GM12878 (cell line): ENCODE measurements at regions not wholly inside any gene's neighbourhood (a gene's known extent, or its start where the extent isn't known, plus 50 kb on each side); places are given as distances from the start of the nearest gene placed in this dataset.

Source experiments
- ATAC-seq: fragments of 200-7000 bp; cut with Tn5 transposase; 3 replicates; pipeline ENCODE4 v1.9.1; 2020; ENCODE audit warnings: mild to moderate bottlenecking, moderate library complexity
- BruUV-seq: library from RNA; stranded (reverse); fragments of 400-500 nt; replicated peaks from 2 replicates; lab custom pipeline; 2021; lab: Mats Ljungman, UMichigan
- CTCF ChIA-PET: fragments of 300-600 bp; sonication (Branson Sonifier 250); formaldehyde crosslinking; extraction: SDS; loops from one replicate; lab custom pipeline; 2021; ENCODE audit warnings: inconsistent platforms; lab: Yijun Ruan, JAX
- POLR2A ChIA-PET: fragments of 350-600 bp; formaldehyde crosslinking; extraction: SDS; loops from one replicate; lab custom pipeline; 2021; ENCODE audit warnings: inconsistent platforms; lab: Charles Lee
- RAD21 ChIA-PET: fragments of 300-600 bp; sonication (Branson Sonifier 250); formaldehyde crosslinking; loops from one replicate; lab custom pipeline; 2023; ENCODE audit warnings: antibody characterized with exemption; ENCODE audit not compliant: unreplicated experiment; lab: Charles Lee
- SMC1A ChIA-PET: fragments of 300-600 bp; sonication (Branson Sonifier 250); formaldehyde crosslinking; loops from one replicate; lab custom pipeline; 2023; ENCODE audit not compliant: unreplicated experiment, uncharacterized antibody; lab: Charles Lee
- DNase-seq: peaks from one replicate; pipeline ENCODE4 v3.0.0-alpha.2; 2011; ENCODE audit warnings: low read depth, low spot score
- FAIRE-seq: peaks from 3 replicates; lab custom pipeline; 2011; peaks lifted over from hg19 to GRCh38; lab: Jason Lieb, UNC
- H2AFZ ChIP-seq: 2 replicates; pipeline ENCODE4 v1.6.0; 2011; ENCODE audit warnings: low read depth, low read length, control low read depth; ENCODE audit not compliant: control insufficient read depth
- H3K27ac ChIP-seq: 2 replicates; pipeline ENCODE4 v1.5.1; 2011; ENCODE audit warnings: control low read depth; ENCODE audit not compliant: control insufficient read depth, insufficient read depth
- H3K27me3 ChIP-seq, 2 experiments: replicated peaks in 1 of 2; 2 replicates each; pipeline versions ENCODE4 v1.6.0 to v1.6.1; 2011; ENCODE audit warnings: low read length in 1 of 2; ENCODE audit not compliant: control insufficient read depth in 2 of 2, insufficient read depth in 2 of 2
- H3K36me3 ChIP-seq, 2 experiments: 2 replicates each; pipeline ENCODE4 v1.5.1; 2011; ENCODE audit warnings: low read length in 1 of 2; ENCODE audit not compliant: control insufficient read depth in 2 of 2, insufficient read depth in 2 of 2
- H3K4me1 ChIP-seq: 2 replicates; pipeline ENCODE4 v1.6.1; 2011; ENCODE audit warnings: mild to moderate bottlenecking, low read length, moderate library complexity, mixed read lengths; ENCODE audit not compliant: control insufficient read depth, insufficient read depth
- H3K4me2 ChIP-seq: 2 replicates; pipeline ENCODE4 v1.6.0; 2011; ENCODE audit warnings: control low read depth; ENCODE audit not compliant: control insufficient read depth, insufficient read depth
- H3K4me3 ChIP-seq: fragments of 200-600 bp; sonication (generic); 2 replicates; pipeline ENCODE4 v1.5.1; 2016
- H3K79me2 ChIP-seq: 2 replicates; pipeline ENCODE4 v1.6.0; 2011; ENCODE audit warnings: low read length; ENCODE audit not compliant: control insufficient read depth, insufficient read depth
- H3K9ac ChIP-seq: 2 replicates; pipeline ENCODE4 v1.8.0; 2011; ENCODE audit warnings: low read length, control low read depth, mixed read lengths; ENCODE audit not compliant: control insufficient read depth, insufficient read depth
- H3K9me3 ChIP-seq: replicated peaks from 3 replicates; pipeline ENCODE4 v1.5.1; 2011; ENCODE audit warnings: mild to moderate bottlenecking, low read length; ENCODE audit not compliant: control insufficient read depth, insufficient read depth
- H4K20me1 ChIP-seq: 2 replicates; pipeline ENCODE4 v1.6.0; 2011; ENCODE audit not compliant: control insufficient read depth, insufficient read depth
- BCL11A ChIP-seq: IDR thresholded peaks from 2 replicates; pipeline ENCODE4 v1.6.1; 2011; ENCODE audit warnings: low read depth, low read length
- CBX3 ChIP-seq: fragments of 200-600 bp; sonication (generic); IDR thresholded peaks from 2 replicates; pipeline ENCODE4 v1.6.1; 2016; ENCODE audit warnings: low read depth, borderline replicate concordance
- CREM ChIP-seq: IDR thresholded peaks from 2 replicates; pipeline ENCODE4 v1.6.1; 2014; ENCODE audit warnings: antibody characterized with exemption, low read depth
- CUX1 ChIP-seq: IDR thresholded peaks from 2 replicates; pipeline ENCODE4 v1.6.1; 2012; ENCODE audit warnings: improper control_type of control experiment, low read depth, low read length; ENCODE audit not compliant: insufficient replicate concordance
- DPF2 ChIP-seq: fragments of 450-650 bp; IDR thresholded peaks from 2 replicates; pipeline ENCODE4 v1.6.1; 2017; ENCODE audit warnings: mild to moderate bottlenecking
- EP300 ChIP-seq, 2 experiments: fragments of 150-350 bp in 1 of 2; IDR thresholded peaks; 2 replicates each; pipeline ENCODE4 v1.6.1; 2011 to 2012; ENCODE audit warnings: low read depth in 2 of 2, low read length in 2 of 2, borderline replicate concordance in 1 of 2, improper control_type of control experiment in 1 of 2, inconsistent platforms in 1 of 2; ENCODE audit not compliant: control insufficient read depth in 1 of 2
- GABPA ChIP-seq: IDR thresholded peaks from 2 replicates; pipeline ENCODE4 v1.6.1; 2014; ENCODE audit warnings: antibody characterized with exemption, low read depth, mild to moderate bottlenecking, inconsistent platforms
- IKZF1 ChIP-seq: fragments of 450-650 bp; conservative IDR thresholded peaks from 2 replicates; pipeline ENCODE4 v1.6.1; 2017; ENCODE audit warnings: antibody characterized with exemption, mild to moderate bottlenecking
- MTA3 ChIP-seq: IDR thresholded peaks from 2 replicates; pipeline ENCODE4 v1.6.1; 2012; ENCODE audit warnings: low read length, inconsistent platforms, borderline replicate concordance
- RBBP5 ChIP-seq: fragments of 200-600 bp; sonication (generic); conservative IDR thresholded peaks from 2 replicates; pipeline ENCODE4 v1.6.1; 2016
- REST ChIP-seq: IDR thresholded peaks from 2 replicates; pipeline ENCODE4 v1.6.1; 2012; ENCODE audit warnings: mild to moderate bottlenecking, low read depth, low read length
- SMC3 ChIP-seq: IDR thresholded peaks from 2 replicates; pipeline ENCODE4 v1.6.1; 2011; ENCODE audit warnings: low read length, improper control_type of control experiment, borderline replicate concordance
- SPI1 ChIP-seq: IDR thresholded peaks from 2 replicates; pipeline ENCODE4 v1.6.1; 2011; ENCODE audit warnings: low read depth, mild to moderate bottlenecking, low read length, moderate library complexity, borderline replicate concordance; ENCODE audit not compliant: insufficient read depth
- TAF1 ChIP-seq: IDR thresholded peaks from 2 replicates; pipeline ENCODE4 v1.6.1; 2011; ENCODE audit warnings: mild to moderate bottlenecking, low read depth, low read length, borderline replicate concordance
- ZBTB33 ChIP-seq: fragments of 450-650 bp; IDR thresholded peaks from 2 replicates; pipeline ENCODE4 v1.6.1; 2017; ENCODE audit warnings: mild to moderate bottlenecking
- WGBS: methylation state at CpG from one replicate; pipeline ENCODE4 v1.1.6; 2016; ENCODE audit warnings: low lambda C conversion rate; ENCODE audit not compliant: insufficient replicate concordance, insufficient coverage; ENCODE audit errors: missing lambda C conversion rate; 5-methylcytosine and 5-hydroxymethylcytosine counted together
- in situ Hi-C: fragments of 300-500 bp; cut with MboI; formaldehyde crosslinking; loops from 9 replicates; pipeline ENCODE4 v1.14.3; 2018; ENCODE audit warnings: mixed read lengths
- intact Hi-C: fragments of 100-400 bp; cut with micrococcal nuclease; formaldehyde crosslinking; loops from one replicate; pipeline ENCODE4 v1.14.2; 2022; ENCODE audit not compliant: unreplicated experiment

GRCh38 chr13:21932996-21933395 lies 262.1 kb downstream of the FGF9 start:
- no peaks in the 10 kb centered on the region for H3K4me1 ChIP-seq
- no peaks in the 10 kb centered on the region for H3K79me2 ChIP-seq
- BruUV-seq = no TSS peak
- intact Hi-C loops = no loop called here
- no peak overlapping the region for H3K9ac ChIP-seq
- RAD21 ChIA-PET = no interaction called here
- H3K4me2 ChIP-seq = no peak overlapping the region
- no peak overlapping the region for H2AFZ ChIP-seq
- no peaks in the 10 kb centered on the region for H3K9me3 ChIP-seq
- FAIRE-seq (no peak), ATAC-seq (no peak), DNase-seq (no peak)
- 7% methylated on average over 6 of the region's 6 CpGs for WGBS
- no peak overlapping the region for H3K27ac ChIP-seq
- SMC1A ChIA-PET = interaction anchor here (0.9 kb wide), 1 partner anchor 295 kb away, joined by 3 read pairs; no protein-coding TSS in a partner anchor
- no peak overlapping the region for H3K4me3 ChIP-seq
- no peaks in the 10 kb centered on the region for H3K36me3 ChIP-seq
- no peaks in the 10 kb centered on the region for H3K27me3 ChIP-seq
- in situ Hi-C loops = no loop called here
- no peaks in the 10 kb centered on the region for H4K20me1 ChIP-seq
- CTCF ChIA-PET = no interaction called here
- POLR2A ChIA-PET = no interaction called here
- TF ChIP-seq DPF2 (no peak), REST (no peak), SPI1 (no peak), TAF1 (no peak), SMC3 (no peak), RBBP5 (no peak), GABPA (no peak), ZBTB33 (no peak), CREM (no peak), MTA3 (no peak), CBX3 (no peak), CUX1 (no peak), BCL11A (no peak), IKZF1 (no peak), EP300 (IDR thresholded peaks at IDR 0.05; ENCODE audit: borderline replicate concordance in 1 of 2, control insufficient read depth in 1 of 2, low read depth in 2 of 2, low read length in 2 of 2) (no peak)
